GM23338 (cell line): ENCODE measurements at regions not wholly inside any gene's neighbourhood (a gene's known extent, or its start where the extent isn't known, plus 50 kb on each side); places are given as distances from the start of the nearest gene placed in this dataset.

Experiments
- EZH2phosphoT487 ChIP-seq: fragments of 200-600 bp; sonication (generic); IDR thresholded peaks from one replicate; pipeline ENCODE4 v1.8.1; 2018; ENCODE audit warnings: antibody characterized with exemption; ENCODE audit not compliant: unreplicated experiment
- STAT1 ChIP-seq: IDR thresholded peaks from one replicate; pipeline ENCODE4 v1.6.1; 2016; ENCODE audit warnings: antibody characterized with exemption; ENCODE audit not compliant: unreplicated experiment
- TF ChIP-seq, protein P1 (sequence below): fragments of 250-450 bp; sonication (Bioruptor Pico); IDR thresholded peaks from 2 replicates; pipeline ENCODE4 v1.5.0; 2020; ENCODE audit warnings: mild to moderate bottlenecking, moderate library complexity
- TF ChIP-seq, protein P2 (sequence below): IDR thresholded peaks from one replicate; pipeline ENCODE4 v1.6.1; 2018; ENCODE audit warnings: antibody characterized with exemption; ENCODE audit not compliant: unreplicated experiment
- TF ChIP-seq, protein P3 (sequence below), 2 experiments: fragments of 200-600 bp in 1 of 2; sonication (generic) in 1 of 2; conservative IDR thresholded peaks; 2 replicates each; pipeline versions ENCODE4 v1.5.1 to v1.6.1; 2016 to 2017; ENCODE audit warnings: antibody characterized with exemption in 2 of 2, low read depth in 2 of 2, mild to moderate bottlenecking in 2 of 2, moderate library complexity in 1 of 2

DNA sequence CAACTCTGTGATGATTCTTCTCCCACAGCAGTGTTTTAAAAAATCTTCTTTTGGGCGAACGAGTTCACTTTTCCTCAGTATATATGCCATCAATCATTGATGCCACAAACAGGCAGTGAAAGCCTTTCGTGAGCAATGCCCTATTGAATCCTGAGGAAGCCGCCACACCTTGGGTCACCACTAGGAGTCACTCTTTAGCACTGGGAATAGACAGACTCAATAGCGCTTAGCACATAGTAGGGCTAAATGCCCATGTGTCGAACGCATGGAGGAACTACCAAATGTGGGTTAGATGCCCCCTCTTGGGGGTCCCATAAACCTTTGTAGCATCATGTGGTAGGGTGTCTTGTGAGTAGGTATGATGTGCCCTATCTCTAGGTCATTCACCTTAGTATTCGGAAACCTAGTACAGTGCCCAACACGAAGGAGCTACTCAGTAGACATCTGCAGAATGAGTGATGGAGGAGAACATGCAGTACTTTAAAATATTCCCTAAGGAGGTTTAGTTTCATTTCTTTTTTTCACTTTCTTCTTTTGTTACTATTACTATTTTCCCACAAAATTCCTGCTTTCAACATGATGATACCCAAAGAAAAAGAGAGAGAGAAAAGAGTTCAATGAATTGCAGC lies 603.7 kb downstream of the BNC2 start (continued):
- TF ChIP-seq, protein P1, sequence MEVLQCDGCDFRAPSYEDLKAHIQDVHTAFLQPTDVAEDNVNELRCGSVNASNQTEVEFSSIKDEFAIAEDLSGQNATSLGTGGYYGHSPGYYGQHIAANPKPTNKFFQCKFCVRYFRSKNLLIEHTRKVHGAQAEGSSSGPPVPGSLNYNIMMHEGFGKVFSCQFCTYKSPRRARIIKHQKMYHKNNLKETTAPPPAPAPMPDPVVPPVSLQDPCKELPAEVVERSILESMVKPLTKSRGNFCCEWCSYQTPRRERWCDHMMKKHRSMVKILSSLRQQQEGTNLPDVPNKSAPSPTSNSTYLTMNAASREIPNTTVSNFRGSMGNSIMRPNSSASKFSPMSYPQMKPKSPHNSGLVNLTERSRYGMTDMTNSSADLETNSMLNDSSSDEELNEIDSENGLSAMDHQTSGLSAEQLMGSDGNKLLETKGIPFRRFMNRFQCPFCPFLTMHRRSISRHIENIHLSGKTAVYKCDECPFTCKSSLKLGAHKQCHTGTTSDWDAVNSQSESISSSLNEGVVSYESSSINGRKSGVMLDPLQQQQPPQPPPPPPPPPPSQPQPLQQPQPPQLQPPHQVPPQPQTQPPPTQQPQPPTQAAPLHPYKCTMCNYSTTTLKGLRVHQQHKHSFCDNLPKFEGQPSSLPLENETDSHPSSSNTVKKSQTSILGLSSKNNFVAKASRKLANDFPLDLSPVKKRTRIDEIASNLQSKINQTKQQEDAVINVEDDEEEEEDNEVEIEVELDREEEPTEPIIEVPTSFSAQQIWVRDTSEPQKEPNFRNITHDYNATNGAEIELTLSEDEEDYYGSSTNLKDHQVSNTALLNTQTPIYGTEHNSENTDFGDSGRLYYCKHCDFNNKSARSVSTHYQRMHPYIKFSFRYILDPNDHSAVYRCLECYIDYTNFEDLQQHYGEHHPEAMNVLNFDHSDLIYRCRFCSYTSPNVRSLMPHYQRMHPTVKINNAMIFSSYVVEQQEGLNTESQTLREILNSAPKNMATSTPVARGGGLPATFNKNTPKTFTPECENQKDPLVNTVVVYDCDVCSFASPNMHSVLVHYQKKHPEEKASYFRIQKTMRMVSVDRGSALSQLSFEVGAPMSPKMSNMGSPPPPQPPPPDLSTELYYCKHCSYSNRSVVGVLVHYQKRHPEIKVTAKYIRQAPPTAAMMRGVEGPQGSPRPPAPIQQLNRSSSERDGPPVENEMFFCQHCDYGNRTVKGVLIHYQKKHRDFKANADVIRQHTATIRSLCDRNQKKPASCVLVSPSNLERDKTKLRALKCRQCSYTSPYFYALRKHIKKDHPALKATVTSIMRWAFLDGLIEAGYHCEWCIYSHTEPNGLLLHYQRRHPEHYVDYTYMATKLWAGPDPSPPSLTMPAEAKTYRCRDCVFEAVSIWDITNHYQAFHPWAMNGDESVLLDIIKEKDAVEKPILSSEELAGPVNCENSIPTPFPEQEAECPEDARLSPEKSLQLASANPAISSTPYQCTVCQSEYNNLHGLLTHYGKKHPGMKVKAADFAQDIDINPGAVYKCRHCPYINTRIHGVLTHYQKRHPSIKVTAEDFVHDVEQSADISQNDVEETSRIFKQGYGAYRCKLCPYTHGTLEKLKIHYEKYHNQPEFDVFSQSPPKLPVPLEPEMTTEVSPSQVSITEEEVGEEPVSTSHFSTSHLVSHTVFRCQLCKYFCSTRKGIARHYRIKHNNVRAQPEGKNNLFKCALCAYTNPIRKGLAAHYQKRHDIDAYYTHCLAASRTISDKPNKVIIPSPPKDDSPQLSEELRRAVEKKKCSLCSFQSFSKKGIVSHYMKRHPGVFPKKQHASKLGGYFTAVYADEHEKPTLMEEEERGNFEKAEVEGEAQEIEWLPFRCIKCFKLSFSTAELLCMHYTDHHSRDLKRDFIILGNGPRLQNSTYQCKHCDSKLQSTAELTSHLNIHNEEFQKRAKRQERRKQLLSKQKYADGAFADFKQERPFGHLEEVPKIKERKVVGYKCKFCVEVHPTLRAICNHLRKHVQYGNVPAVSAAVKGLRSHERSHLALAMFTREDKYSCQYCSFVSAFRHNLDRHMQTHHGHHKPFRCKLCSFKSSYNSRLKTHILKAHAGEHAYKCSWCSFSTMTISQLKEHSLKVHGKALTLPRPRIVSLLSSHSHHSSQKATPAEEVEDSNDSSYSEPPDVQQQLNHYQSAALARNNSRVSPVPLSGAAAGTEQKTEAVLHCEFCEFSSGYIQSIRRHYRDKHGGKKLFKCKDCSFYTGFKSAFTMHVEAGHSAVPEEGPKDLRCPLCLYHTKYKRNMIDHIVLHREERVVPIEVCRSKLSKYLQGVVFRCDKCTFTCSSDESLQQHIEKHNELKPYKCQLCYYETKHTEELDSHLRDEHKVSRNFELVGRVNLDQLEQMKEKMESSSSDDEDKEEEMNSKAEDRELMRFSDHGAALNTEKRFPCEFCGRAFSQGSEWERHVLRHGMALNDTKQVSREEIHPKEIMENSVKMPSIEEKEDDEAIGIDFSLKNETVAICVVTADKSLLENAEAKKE (CRISPR knock-in tag), result no peak
- TF ChIP-seq STAT1 (no peak), EZH2phosphoT487 (no peak)
- TF ChIP-seq, protein P2, sequence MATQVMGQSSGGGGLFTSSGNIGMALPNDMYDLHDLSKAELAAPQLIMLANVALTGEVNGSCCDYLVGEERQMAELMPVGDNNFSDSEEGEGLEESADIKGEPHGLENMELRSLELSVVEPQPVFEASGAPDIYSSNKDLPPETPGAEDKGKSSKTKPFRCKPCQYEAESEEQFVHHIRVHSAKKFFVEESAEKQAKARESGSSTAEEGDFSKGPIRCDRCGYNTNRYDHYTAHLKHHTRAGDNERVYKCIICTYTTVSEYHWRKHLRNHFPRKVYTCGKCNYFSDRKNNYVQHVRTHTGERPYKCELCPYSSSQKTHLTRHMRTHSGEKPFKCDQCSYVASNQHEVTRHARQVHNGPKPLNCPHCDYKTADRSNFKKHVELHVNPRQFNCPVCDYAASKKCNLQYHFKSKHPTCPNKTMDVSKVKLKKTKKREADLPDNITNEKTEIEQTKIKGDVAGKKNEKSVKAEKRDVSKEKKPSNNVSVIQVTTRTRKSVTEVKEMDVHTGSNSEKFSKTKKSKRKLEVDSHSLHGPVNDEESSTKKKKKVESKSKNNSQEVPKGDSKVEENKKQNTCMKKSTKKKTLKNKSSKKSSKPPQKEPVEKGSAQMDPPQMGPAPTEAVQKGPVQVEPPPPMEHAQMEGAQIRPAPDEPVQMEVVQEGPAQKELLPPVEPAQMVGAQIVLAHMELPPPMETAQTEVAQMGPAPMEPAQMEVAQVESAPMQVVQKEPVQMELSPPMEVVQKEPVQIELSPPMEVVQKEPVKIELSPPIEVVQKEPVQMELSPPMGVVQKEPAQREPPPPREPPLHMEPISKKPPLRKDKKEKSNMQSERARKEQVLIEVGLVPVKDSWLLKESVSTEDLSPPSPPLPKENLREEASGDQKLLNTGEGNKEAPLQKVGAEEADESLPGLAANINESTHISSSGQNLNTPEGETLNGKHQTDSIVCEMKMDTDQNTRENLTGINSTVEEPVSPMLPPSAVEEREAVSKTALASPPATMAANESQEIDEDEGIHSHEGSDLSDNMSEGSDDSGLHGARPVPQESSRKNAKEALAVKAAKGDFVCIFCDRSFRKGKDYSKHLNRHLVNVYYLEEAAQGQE, result no peak
- TF ChIP-seq, protein P3, sequence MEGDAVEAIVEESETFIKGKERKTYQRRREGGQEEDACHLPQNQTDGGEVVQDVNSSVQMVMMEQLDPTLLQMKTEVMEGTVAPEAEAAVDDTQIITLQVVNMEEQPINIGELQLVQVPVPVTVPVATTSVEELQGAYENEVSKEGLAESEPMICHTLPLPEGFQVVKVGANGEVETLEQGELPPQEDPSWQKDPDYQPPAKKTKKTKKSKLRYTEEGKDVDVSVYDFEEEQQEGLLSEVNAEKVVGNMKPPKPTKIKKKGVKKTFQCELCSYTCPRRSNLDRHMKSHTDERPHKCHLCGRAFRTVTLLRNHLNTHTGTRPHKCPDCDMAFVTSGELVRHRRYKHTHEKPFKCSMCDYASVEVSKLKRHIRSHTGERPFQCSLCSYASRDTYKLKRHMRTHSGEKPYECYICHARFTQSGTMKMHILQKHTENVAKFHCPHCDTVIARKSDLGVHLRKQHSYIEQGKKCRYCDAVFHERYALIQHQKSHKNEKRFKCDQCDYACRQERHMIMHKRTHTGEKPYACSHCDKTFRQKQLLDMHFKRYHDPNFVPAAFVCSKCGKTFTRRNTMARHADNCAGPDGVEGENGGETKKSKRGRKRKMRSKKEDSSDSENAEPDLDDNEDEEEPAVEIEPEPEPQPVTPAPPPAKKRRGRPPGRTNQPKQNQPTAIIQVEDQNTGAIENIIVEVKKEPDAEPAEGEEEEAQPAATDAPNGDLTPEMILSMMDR (conservative IDR thresholded peaks at IDR 0.05; ENCODE audit: low read depth in 2 of 2), result peak; percentile 92 to 97
